ENCODE measurements at regions not wholly inside any gene's neighbourhood (a gene's known extent, or its start where the extent isn't known, plus 50 kb on each side); places are given as distances from the start of the nearest gene placed in this dataset.

GRCh38 chr4:160835789-160836188 lies 1328.0 kb downstream of the FSTL5 start:
- POLR2A ChIA-PET (ENCODE audit: partially characterized antibody) = no interaction called here
- no peaks in the 10 kb centered on the region for H3K79me2 ChIP-seq (ENCODE audit: control insufficient read depth in 1 of 2, insufficient read depth in 2 of 2, low read length in 2 of 2)
- H2BK120ac ChIP-seq (replicated peaks; ENCODE audit: low read depth, low read length) = no peak overlapping the region
- H4K91ac ChIP-seq (replicated peaks; ENCODE audit: insufficient read length, low read length) = no peak overlapping the region
- H3K79me1 ChIP-seq (ENCODE audit: low read depth, low read length) = no peaks in the 10 kb centered on the region
- 1% methylated on average over 3 of the region's 3 CpGs; no CpG with 5 or more reads in 1 of the 2 experiments for WGBS, 2 experiments (ENCODE audit: extremely low coverage in 1 of 2, insufficient coverage in 1 of 2, insufficient read length in 1 of 2, insufficient replicate concordance in 2 of 2, low coverage in 1 of 2, low lambda C conversion rate in 2 of 2, missing lambda C conversion rate in 1 of 2)
- no peak overlapping the region for H3K4me3 ChIP-seq (ENCODE audit: extremely low read depth in 1 of 4, insufficient read depth in 2 of 4, low read depth in 3 of 4, low read length in 4 of 4)
- H3K36me3 ChIP-seq (ENCODE audit: control insufficient read depth in 2 of 4, insufficient read depth in 4 of 4, low read length in 3 of 4) = no peaks in the 10 kb centered on the region
- H4K5ac ChIP-seq (ENCODE audit: insufficient read length, low read depth, low read length) = no peak overlapping the region
- H3K56ac ChIP-seq (replicated peaks; ENCODE audit: insufficient read length, low read depth, low read length) = no peak overlapping the region
- H3K23me2 ChIP-seq (ENCODE audit: low read depth, low read length) = no peaks in the 10 kb centered on the region
- H3K4me1 ChIP-seq (replicated peaks in 1 of 4; ENCODE audit: control insufficient read depth in 3 of 4, insufficient read depth in 4 of 4, low read length in 3 of 4) = no peaks in the 10 kb centered on the region
- H3K18ac ChIP-seq (ENCODE audit: extremely low read depth, low read length) = no peak overlapping the region
- peak overlapping the region; percentile 31 to 32; a peak in 2 of 4 replicates for H3K4me2 ChIP-seq (ENCODE audit: insufficient read depth in 1 of 2, low read depth in 2 of 2, low read length in 2 of 2)
- H2BK15ac ChIP-seq (ENCODE audit: low read length) = no peak overlapping the region
- H2BK20ac ChIP-seq (ENCODE audit: low read length) = no peak overlapping the region
- no peak overlapping the region for H3K14ac ChIP-seq (ENCODE audit: insufficient read length)
- CTCF ChIA-PET (ENCODE audit: partially characterized antibody) = no interaction called here
- H2BK5ac ChIP-seq (ENCODE audit: low read depth, low read length) = no peak overlapping the region
- H4K8ac ChIP-seq (ENCODE audit: extremely low read depth, insufficient read depth, low read length) = no peak overlapping the region
- peak overlapping the region; percentile 66; the same call in 1 of the 2 replicates for H2AFZ ChIP-seq (ENCODE audit: low read length)
- no peaks in the 10 kb centered on the region for H3K27me3 ChIP-seq (replicated peaks in 1 of 4; ENCODE audit: control insufficient read depth in 3 of 4, extremely low read depth in 1 of 4, insufficient read depth in 3 of 4, low read length in 3 of 4)
- H3K27ac ChIP-seq (ENCODE audit: low read depth, low read length) = no peak overlapping the region
- H3K9ac ChIP-seq (replicated peaks in 1 of 4; ENCODE audit: extremely low read depth in 1 of 4, low read depth in 3 of 4, low read length in 3 of 4) = no peak overlapping the region
- no peak overlapping the region for H3K23ac ChIP-seq (ENCODE audit: insufficient read length)
- DNase-seq (ENCODE audit: low read depth in 1 of 2, low spot score in 2 of 2) (peak in 1 of 2 experiments; percentile 57), FAIRE-seq (peak; percentile 92)
- H3K9me3 ChIP-seq (ENCODE audit: insufficient read depth in 2 of 2, low read depth in 1 of 2, low read length in 1 of 2) = no peaks in the 10 kb centered on the region
- H4K20me1 ChIP-seq (replicated peaks in 1 of 2; ENCODE audit: control insufficient read depth in 1 of 2, insufficient read depth in 2 of 2, low read length in 2 of 2) = no peaks in the 10 kb centered on the region
- H3K4ac ChIP-seq (replicated peaks; ENCODE audit: insufficient read length, low read depth, low read length) = no peak overlapping the region
- no peak overlapping the region for H2AK5ac ChIP-seq (ENCODE audit: low read depth, low read length)
- H2BK12ac ChIP-seq (ENCODE audit: low read depth, low read length) = no peak overlapping the region
- TF ChIP-seq JUND (IDR thresholded peaks at IDR 0.05; ENCODE audit: low read length) (no peak), CBX5 (IDR thresholded peaks at IDR 0.05; ENCODE audit: low read depth, low read length) (no peak), SIX5 (IDR thresholded peaks at IDR 0.05; ENCODE audit: low read depth, low read length) (no peak), FOSL1 (IDR thresholded peaks at IDR 0.05; ENCODE audit: insufficient read depth, low read depth, low read length) (no peak), SIN3A (conservative IDR thresholded peaks at IDR 0.05 in 1 of 2, IDR thresholded peaks at IDR 0.05 in 1 of 2; ENCODE audit: low read depth in 1 of 2, low read length in 2 of 2) (no peak), MAFK (IDR thresholded peaks at IDR 0.05; ENCODE audit: low read depth, low read length) (no peak), SP4 (IDR thresholded peaks at IDR 0.05; ENCODE audit: low read length) (no peak), HDAC6 (IDR thresholded peaks at IDR 0.05; ENCODE audit: low read depth, low read length) (no peak), ATF2 (IDR thresholded peaks at IDR 0.05; ENCODE audit: low read length) (no peak), CTBP2 (IDR thresholded peaks at IDR 0.05; ENCODE audit: borderline replicate concordance, insufficient read depth, insufficient read length, low read length) (no peak), POU5F1 (IDR thresholded peaks at IDR 0.05; ENCODE audit: low read depth, low read length) (no peak), NRF1 (IDR thresholded peaks at IDR 0.05; ENCODE audit: low read depth, low read length) (no peak), RFX5 (IDR thresholded peaks at IDR 0.05; ENCODE audit: borderline replicate concordance, low read depth, low read length) (no peak), CREB1 (IDR thresholded peaks at IDR 0.05) (no peak)

Data from H1 (cell line).